KMS-11 (cell line): ENCODE measurements at regions not wholly inside any gene's neighbourhood (a gene's known extent, or its start where the extent isn't known, plus 50 kb on each side); places are given as distances from the start of the nearest gene placed in this dataset.

Experiments used
- H2AFZ ChIP-seq: fragments of 200-600 bp; sonication (generic); 2 replicates; pipeline ENCODE4 v1.6.1; 2016; ENCODE audit warnings: antibody characterized with exemption, mixed run types, low read depth
- H3K27ac ChIP-seq: fragments of 200-600 bp; sonication (generic); 2 replicates; pipeline ENCODE4 v1.6.1; 2016; ENCODE audit warnings: mild to moderate bottlenecking, mixed run types
- H3K27me3 ChIP-seq: fragments of 200-600 bp; sonication (generic); 2 replicates; pipeline ENCODE4 v1.6.1; 2017; ENCODE audit warnings: mild to moderate bottlenecking, low read depth, mixed run types, moderate library complexity; ENCODE audit not compliant: insufficient read depth
- H3K36me3 ChIP-seq: fragments of 200-600 bp; sonication (generic); 2 replicates; pipeline ENCODE4 v1.6.1; 2017; ENCODE audit warnings: mild to moderate bottlenecking, mixed run types; ENCODE audit not compliant: insufficient read depth
- H3K4me1 ChIP-seq: fragments of 200-600 bp; sonication (generic); 2 replicates; pipeline ENCODE4 v1.6.1; 2016; ENCODE audit warnings: mild to moderate bottlenecking, low read depth, mixed run types; ENCODE audit not compliant: poor library complexity, severe bottlenecking
- H3K4me2 ChIP-seq: fragments of 200-600 bp; sonication (generic); 2 replicates; pipeline ENCODE4 v1.7.0; 2016; ENCODE audit warnings: mild to moderate bottlenecking, mixed run types
- H3K4me3 ChIP-seq: fragments of 200-600 bp; sonication (generic); IDR thresholded peaks from 2 replicates; pipeline ENCODE4 v1.6.1; 2017; ENCODE audit warnings: low read depth, low read length, mixed read lengths; ENCODE audit not compliant: insufficient read depth
- H3K79me2 ChIP-seq: fragments of 200-600 bp; sonication (generic); 2 replicates; pipeline ENCODE4 v1.6.1; 2016; ENCODE audit warnings: low read depth, mixed run types; ENCODE audit not compliant: insufficient read depth
- H3K9ac ChIP-seq: fragments of 200-600 bp; sonication (generic); 2 replicates; pipeline ENCODE4 v1.6.1; 2016; ENCODE audit warnings: mild to moderate bottlenecking, mixed run types
- H4K20me1 ChIP-seq: fragments of 200-600 bp; sonication (generic); 2 replicates; pipeline ENCODE4 v1.6.1; 2016; ENCODE audit warnings: mild to moderate bottlenecking, mixed run types; ENCODE audit not compliant: insufficient read depth
- TF ChIP-seq, protein P1 (sequence below): fragments of 200-600 bp; sonication (generic); conservative IDR thresholded peaks from 2 replicates; pipeline ENCODE4 v1.6.1; 2017; ENCODE audit warnings: low read depth, mild to moderate bottlenecking, antibody characterized with exemption, low read length, moderate library complexity, mixed read lengths

DNA sequence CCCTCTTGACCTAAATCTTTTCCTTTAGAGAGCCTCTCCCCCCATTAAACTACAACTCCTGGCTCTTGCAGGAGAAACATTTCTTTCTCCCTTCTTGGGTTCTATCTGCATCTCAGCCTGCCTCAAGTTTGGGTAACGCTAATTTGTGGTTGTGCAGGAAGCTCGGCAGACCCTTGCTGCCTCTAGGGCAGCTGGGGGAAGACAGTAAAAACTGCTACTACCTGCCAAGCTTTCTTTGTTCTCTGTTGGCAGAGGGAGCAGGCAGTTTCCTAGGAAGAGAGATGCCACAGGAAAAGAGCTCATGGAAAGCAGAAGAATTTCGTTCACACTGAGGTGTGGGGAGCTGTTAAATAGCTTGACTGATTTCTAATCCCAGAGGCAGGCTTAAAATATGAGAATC, 555.6 kb upstream of the IGFBP7 start:
- Histone ChIP-seq H2AFZ (no peak overlapping the region), H3K9ac (no peak overlapping the region), H3K4me2 (no peak overlapping the region), H4K20me1 (no peaks in the 10 kb centered on the region), H3K27me3 (no peaks in the 10 kb centered on the region), H3K36me3 (no peaks in the 10 kb centered on the region), H3K79me2 (no peaks in the 10 kb centered on the region), H3K4me1 (no peaks in the 10 kb centered on the region), H3K27ac (no peak overlapping the region), H3K4me3 (no peak overlapping the region)
- TF ChIP-seq, protein P1, sequence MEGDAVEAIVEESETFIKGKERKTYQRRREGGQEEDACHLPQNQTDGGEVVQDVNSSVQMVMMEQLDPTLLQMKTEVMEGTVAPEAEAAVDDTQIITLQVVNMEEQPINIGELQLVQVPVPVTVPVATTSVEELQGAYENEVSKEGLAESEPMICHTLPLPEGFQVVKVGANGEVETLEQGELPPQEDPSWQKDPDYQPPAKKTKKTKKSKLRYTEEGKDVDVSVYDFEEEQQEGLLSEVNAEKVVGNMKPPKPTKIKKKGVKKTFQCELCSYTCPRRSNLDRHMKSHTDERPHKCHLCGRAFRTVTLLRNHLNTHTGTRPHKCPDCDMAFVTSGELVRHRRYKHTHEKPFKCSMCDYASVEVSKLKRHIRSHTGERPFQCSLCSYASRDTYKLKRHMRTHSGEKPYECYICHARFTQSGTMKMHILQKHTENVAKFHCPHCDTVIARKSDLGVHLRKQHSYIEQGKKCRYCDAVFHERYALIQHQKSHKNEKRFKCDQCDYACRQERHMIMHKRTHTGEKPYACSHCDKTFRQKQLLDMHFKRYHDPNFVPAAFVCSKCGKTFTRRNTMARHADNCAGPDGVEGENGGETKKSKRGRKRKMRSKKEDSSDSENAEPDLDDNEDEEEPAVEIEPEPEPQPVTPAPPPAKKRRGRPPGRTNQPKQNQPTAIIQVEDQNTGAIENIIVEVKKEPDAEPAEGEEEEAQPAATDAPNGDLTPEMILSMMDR: no peak

DNA sequence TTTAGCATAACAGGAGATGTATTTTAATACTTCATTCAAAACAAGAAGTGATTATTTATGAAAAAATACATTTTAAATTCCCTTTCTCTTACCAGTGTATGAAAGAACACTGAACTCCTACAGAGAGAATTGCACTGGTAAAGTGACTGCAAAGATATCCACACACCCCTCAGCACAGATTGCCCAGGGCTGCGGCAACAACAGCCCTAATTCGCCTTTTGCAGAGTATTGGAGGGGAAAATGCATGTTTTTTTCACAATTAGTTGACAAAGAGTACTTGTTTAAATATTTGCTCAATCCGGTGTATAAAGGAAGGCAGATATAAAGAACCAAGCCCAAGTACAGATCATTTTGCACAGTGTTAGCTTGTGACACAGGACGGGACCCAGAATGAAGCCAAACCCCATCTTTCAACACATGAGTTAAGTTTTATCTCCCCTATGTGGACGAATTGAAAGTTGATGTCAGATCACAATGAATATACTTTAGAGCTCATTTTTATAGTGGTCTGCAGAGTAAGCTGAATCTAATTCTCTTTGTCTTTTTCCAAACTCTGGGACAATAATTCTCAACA, 551.4 kb upstream of the IGFBP7 start:
- no peaks in the 10 kb centered on the region for H3K36me3 ChIP-seq
- no peaks in the 10 kb centered on the region for H3K4me1 ChIP-seq
- H2AFZ ChIP-seq: no peak overlapping the region
- no peak overlapping the region for H3K27ac ChIP-seq
- no peak overlapping the region for H3K4me3 ChIP-seq
- no peaks in the 10 kb centered on the region for H3K27me3 ChIP-seq
- no peaks in the 10 kb centered on the region for H3K79me2 ChIP-seq
- H3K4me2 ChIP-seq: no peak overlapping the region
- no peak overlapping the region for H3K9ac ChIP-seq
- H4K20me1 ChIP-seq: no peaks in the 10 kb centered on the region
- TF ChIP-seq, protein P1: no peak

DNA sequence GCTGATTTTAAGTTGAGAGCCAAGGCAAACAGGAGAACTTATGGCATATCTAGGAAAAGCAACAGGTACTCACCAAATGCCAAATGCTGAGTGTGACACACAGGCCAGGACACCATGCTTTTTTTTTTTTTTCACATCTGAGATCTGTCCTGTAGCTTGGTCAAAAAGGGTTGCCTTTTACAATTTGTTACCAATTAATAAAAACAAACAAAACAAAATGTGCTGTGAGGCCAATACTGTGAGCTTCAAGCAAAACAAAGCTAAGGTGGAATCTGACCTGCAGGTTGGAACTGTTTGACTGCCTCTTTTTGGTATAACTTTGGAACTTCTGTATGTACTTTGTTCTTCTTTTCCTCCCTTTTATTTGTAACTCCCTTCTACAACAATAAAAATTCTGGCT, 548.5 kb upstream of the IGFBP7 start:
- Histone ChIP-seq H2AFZ (no peak overlapping the region), H3K27me3 (no peaks in the 10 kb centered on the region)
- TF ChIP-seq, protein P1: no peak

DNA sequence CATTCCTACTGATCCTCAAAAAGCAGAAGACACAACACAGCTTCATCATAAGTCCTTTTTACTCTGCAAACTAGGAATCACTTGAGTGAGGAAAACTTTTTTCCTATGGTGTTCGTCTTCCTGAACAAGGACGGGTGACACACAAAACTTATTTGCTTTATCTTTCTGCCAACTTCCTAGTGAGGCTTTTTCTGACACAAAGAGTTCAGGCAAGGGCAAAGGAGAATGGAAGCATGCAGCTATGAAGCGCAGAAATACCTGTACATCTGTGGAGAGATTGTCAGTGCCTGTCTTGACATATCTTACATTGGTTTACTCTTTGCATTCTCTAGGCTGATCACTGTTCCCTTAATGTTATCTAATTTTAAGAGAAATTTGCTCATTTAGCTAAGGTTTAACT, 548.0 kb upstream of the IGFBP7 start:
- no peaks in the 10 kb centered on the region for H3K36me3 ChIP-seq
- no peak overlapping the region for H3K27ac ChIP-seq
- H4K20me1 ChIP-seq: no peaks in the 10 kb centered on the region
- no peaks in the 10 kb centered on the region for H3K4me1 ChIP-seq
- TF ChIP-seq, protein P1: no peak
- no peak overlapping the region for H2AFZ ChIP-seq
- no peaks in the 10 kb centered on the region for H3K79me2 ChIP-seq
- no peaks in the 10 kb centered on the region for H3K27me3 ChIP-seq
- H3K9ac ChIP-seq: no peak overlapping the region
- H3K4me2 ChIP-seq: no peak overlapping the region
- no peak overlapping the region for H3K4me3 ChIP-seq

More for the DNA sequence above, 548.5 kb upstream of the IGFBP7 start:
- H3K4me2 ChIP-seq: no peak overlapping the region
- no peaks in the 10 kb centered on the region for H4K20me1 ChIP-seq
- no peaks in the 10 kb centered on the region for H3K79me2 ChIP-seq
- no peaks in the 10 kb centered on the region for H3K4me1 ChIP-seq
- H3K9ac ChIP-seq: no peak overlapping the region
- no peaks in the 10 kb centered on the region for H3K36me3 ChIP-seq
- H3K4me3 ChIP-seq: no peak overlapping the region
- H3K27ac ChIP-seq: no peak overlapping the region

DNA sequence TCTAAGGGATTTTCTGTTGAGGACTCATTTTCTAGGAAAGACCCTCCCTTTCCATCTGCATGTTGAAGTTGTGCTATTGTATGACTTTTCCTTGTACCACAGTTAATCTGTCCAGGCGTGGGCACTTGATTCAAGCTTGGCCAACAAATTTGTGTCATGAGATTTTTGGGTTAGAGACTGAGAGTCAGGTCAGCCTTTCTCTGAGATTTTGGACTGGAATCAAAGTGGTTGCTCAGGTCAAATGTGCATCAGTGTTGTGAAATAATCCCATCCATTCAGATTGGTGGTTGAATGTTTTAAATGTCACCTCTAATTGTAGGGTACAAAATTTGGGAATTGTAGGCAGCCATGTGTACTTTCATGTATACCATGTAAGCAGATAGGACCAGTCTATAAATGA, 545.2 kb upstream of the IGFBP7 start:
- no peak overlapping the region for H3K27ac ChIP-seq
- no peak overlapping the region for H2AFZ ChIP-seq
- TF ChIP-seq, protein P1: no peak
- no peak overlapping the region for H3K9ac ChIP-seq
- no peak overlapping the region for H3K4me2 ChIP-seq
- H3K4me3 ChIP-seq: no peak overlapping the region
- H4K20me1 ChIP-seq: no peaks in the 10 kb centered on the region
- H3K36me3 ChIP-seq: no peaks in the 10 kb centered on the region
- no peaks in the 10 kb centered on the region for H3K4me1 ChIP-seq
- no peaks in the 10 kb centered on the region for H3K79me2 ChIP-seq
- H3K27me3 ChIP-seq: no peaks in the 10 kb centered on the region
